HCT116 (cell line): ENCODE measurements at regions not wholly inside any gene's neighbourhood (a gene's known extent, or its start where the extent isn't known, plus 50 kb on each side); places are given as distances from the start of the nearest gene placed in this dataset.
A peak's percentile ranks its signal among the peaks of the same experiment; 100 is the strongest.

ENCODE experiments used
- ATAC-seq: fragments of 200-7000 bp; cut with Tn5 transposase; 2 replicates; pipeline ENCODE4 v1.9.1; 2020; ENCODE audit warnings: mild to moderate bottlenecking, moderate library complexity
- BruUV-seq: library from RNA; stranded (reverse); fragments of 400-500 nt; replicated peaks from 2 replicates; lab custom pipeline; 2021; lab: Mats Ljungman, UMichigan
- CTCF ChIA-PET: fragments of 300-600 bp; sonication (Branson Sonifier 250); formaldehyde crosslinking; loops from one replicate; lab custom pipeline; 2021; ENCODE audit warnings: antibody characterized with exemption; lab: Charles Lee
- POLR2A ChIA-PET: fragments of 300-600, 350-600 bp; sonication (Branson Sonifier 250); formaldehyde crosslinking; loops from one replicate; lab custom pipeline; 2021; ENCODE audit warnings: antibody characterized with exemption; lab: Charles Lee
- RAD21 ChIA-PET, 2 experiments: fragments of 300-600 bp; sonication (Branson Sonifier 250); formaldehyde crosslinking; loops; one replicate each; lab custom pipeline; 2023; ENCODE audit warnings: low total read pairs in 2 of 2; ENCODE audit not compliant: uncharacterized antibody in 2 of 2, unreplicated experiment in 2 of 2, low non-redundant PET in 1 of 2; lab: Charles Lee
- DNase-seq: peaks from one replicate; pipeline ENCODE4 v3.0.0-alpha.2; 2010; ENCODE audit warnings: low read depth, low spot score
- H2AFZ ChIP-seq: fragments of 200-600 bp; shearing (Covaris generic), sonication (generic); 2 replicates; pipeline ENCODE4 v1.6.1; 2017; ENCODE audit warnings: low read depth, mixed run types, mixed read lengths, antibody characterized with exemption, low read length; ENCODE audit not compliant: poor library complexity, severe bottlenecking
- H3K27ac ChIP-seq: 2 replicates; pipeline ENCODE4 v1.5.1; 2012; ENCODE audit warnings: low read depth, low read length
- H3K27me3 ChIP-seq: fragments of 200-600 bp; sonication (generic); 2 replicates; pipeline ENCODE4 v1.6.1; 2016; ENCODE audit warnings: mixed run types, low read length, mixed read lengths; ENCODE audit not compliant: insufficient read depth
- H3K36me3 ChIP-seq, 2 experiments: fragments of 200-500 bp in 1 of 2; fragments of 200-600 bp in 1 of 2; sonication (Bioruptor generic) in 1 of 2; sonication (generic) in 1 of 2; 2 replicates each; pipeline versions ENCODE4 v1.5.1 to v1.6.1; 2014 to 2016; ENCODE audit warnings: low read length in 2 of 2, inconsistent platforms in 1 of 2, mixed read lengths in 1 of 2, mixed run types in 1 of 2; ENCODE audit not compliant: insufficient read depth in 2 of 2, control insufficient read depth in 1 of 2
- H3K4me1 ChIP-seq, 2 experiments: fragments of 200-600 bp in 1 of 2; sonication (generic) in 1 of 2; 2 replicates each; pipeline versions ENCODE4 v1.5.1 to v1.6.1; 2012 to 2017; ENCODE audit warnings: low read length in 2 of 2, inconsistent platforms in 1 of 2, mild to moderate bottlenecking in 1 of 2, mixed read lengths in 1 of 2, mixed run types in 1 of 2, moderate library complexity in 1 of 2; ENCODE audit not compliant: insufficient read depth in 2 of 2, control insufficient read depth in 1 of 2
- H3K4me2 ChIP-seq: fragments of 200-600 bp; sonication (generic); 2 replicates; pipeline ENCODE4 v1.6.1; 2017; ENCODE audit warnings: mixed run types, low read length, mixed read lengths
- H3K4me3 ChIP-seq, 2 experiments: fragments of 200-600 bp in 1 of 2; sonication (generic) in 1 of 2; replicated peaks in 1 of 2; 2 replicates each; pipeline ENCODE4 v1.5.1; 2011 to 2016; ENCODE audit warnings: low read length in 2 of 2, control low read depth in 1 of 2, low read depth in 1 of 2, mild to moderate bottlenecking in 1 of 2, mixed read lengths in 1 of 2, mixed run types in 1 of 2
- H3K79me2 ChIP-seq: fragments of 200-600 bp; sonication (generic); 2 replicates; pipeline ENCODE4 v1.6.1; 2017; ENCODE audit warnings: mild to moderate bottlenecking, mixed run types, low read length, moderate library complexity, mixed read lengths; ENCODE audit not compliant: insufficient read depth
- H3K9ac ChIP-seq: fragments of 200-600 bp; sonication (generic); 2 replicates; pipeline ENCODE4 v1.6.1; 2016; ENCODE audit warnings: low read length, mixed read lengths
- H3K9me2 ChIP-seq: fragments of 200-600 bp; sonication (generic), shearing (Covaris generic); 2 replicates; pipeline ENCODE4 v1.6.1; 2017; ENCODE audit warnings: mixed run types, mild to moderate bottlenecking, moderate library complexity; ENCODE audit not compliant: insufficient read depth
- H3K9me3 ChIP-seq, 2 experiments: fragments of 200-500 bp in 1 of 2; fragments of 200-600 bp in 1 of 2; sonication (Bioruptor generic) in 1 of 2; sonication (generic) in 1 of 2; 2 replicates each; pipeline ENCODE4 v1.6.1; 2014 to 2017; ENCODE audit warnings: low read length in 2 of 2, mixed read lengths in 2 of 2, inconsistent platforms in 1 of 2, low read depth in 1 of 2, mild to moderate bottlenecking in 1 of 2, mixed run types in 1 of 2, moderate library complexity in 1 of 2; ENCODE audit not compliant: control insufficient read depth in 1 of 2, insufficient read depth in 1 of 2
- H4K20me1 ChIP-seq: fragments of 200-600 bp; sonication (generic), shearing (Covaris generic); 2 replicates; pipeline ENCODE4 v1.6.1; 2017; ENCODE audit warnings: mixed run types, mild to moderate bottlenecking, moderate library complexity; ENCODE audit not compliant: insufficient read depth
- CBX3 ChIP-seq: IDR thresholded peaks from 2 replicates; pipeline ENCODE4 v1.6.1; 2012; ENCODE audit warnings: low read depth
- CEBPB ChIP-seq: IDR thresholded peaks from 2 replicates; pipeline ENCODE4 v1.6.1; 2012; ENCODE audit warnings: low read depth
- EGR1 ChIP-seq: IDR thresholded peaks from 2 replicates; pipeline ENCODE4 v1.6.1; 2012; ENCODE audit warnings: low read depth
- ELF1 ChIP-seq: IDR thresholded peaks from 2 replicates; pipeline ENCODE4 v1.6.1; 2012; ENCODE audit warnings: low read depth, borderline replicate concordance
- EZH2 ChIP-seq: fragments of 200-600 bp; sonication (generic); IDR thresholded peaks from 2 replicates; pipeline ENCODE4 v1.6.1; 2017; ENCODE audit warnings: antibody characterized with exemption, mixed run types
- EZH2phosphoT487 ChIP-seq: fragments of 200-600 bp; IDR thresholded peaks from 2 replicates; pipeline ENCODE4 v1.6.1; 2018; ENCODE audit warnings: antibody characterized with exemption, borderline replicate concordance
- JUND ChIP-seq: IDR thresholded peaks from 2 replicates; pipeline ENCODE4 v1.6.1; 2012
- MAX ChIP-seq: IDR thresholded peaks from 2 replicates; pipeline ENCODE4 v1.6.1; 2012
- POLR2A ChIP-seq: IDR thresholded peaks from 2 replicates; pipeline ENCODE4 v1.7.0; 2011; ENCODE audit warnings: borderline replicate concordance; ENCODE audit not compliant: insufficient read depth, insufficient read length; ENCODE audit errors: extremely low read depth
- POLR2AphosphoS5 ChIP-seq: IDR thresholded peaks from 2 replicates; pipeline ENCODE4 v1.6.1; 2011; ENCODE audit warnings: mild to moderate bottlenecking, low read depth, low read length, moderate library complexity
- RAD21 ChIP-seq: IDR thresholded peaks from 2 replicates; pipeline ENCODE4 v1.6.1; 2012; ENCODE audit warnings: low read depth, mild to moderate bottlenecking
- REST ChIP-seq: IDR thresholded peaks from 2 replicates; pipeline ENCODE4 v1.6.1; 2012; ENCODE audit warnings: low read depth
- SIN3A ChIP-seq: IDR thresholded peaks from 2 replicates; pipeline ENCODE4 v1.6.1; 2012; ENCODE audit warnings: low read depth
- SP1 ChIP-seq: IDR thresholded peaks from 2 replicates; pipeline ENCODE4 v1.6.1; 2012; ENCODE audit warnings: low read depth
- SRF ChIP-seq: IDR thresholded peaks from 2 replicates; pipeline ENCODE4 v1.6.1; 2012; ENCODE audit warnings: low read depth
- TCF7L2 ChIP-seq: IDR thresholded peaks from 2 replicates; pipeline ENCODE4 v1.7.0; 2011; ENCODE audit warnings: borderline replicate concordance, inconsistent platforms; ENCODE audit not compliant: insufficient read depth, insufficient read length; ENCODE audit errors: extremely low read depth
- ZFX ChIP-seq: fragments of 450-650 bp; IDR thresholded peaks from 2 replicates; pipeline ENCODE4 v1.6.1; 2017
- ZNF274 ChIP-seq: fragments of 200-500 bp; sonication (Bioruptor generic); IDR thresholded peaks from 2 replicates; pipeline ENCODE4 v1.6.1; 2014; ENCODE audit warnings: mild to moderate bottlenecking, low read depth, low read length, inconsistent platforms
- intact Hi-C: fragments of 100-400 bp; cut with micrococcal nuclease; formaldehyde crosslinking; loops from 2 replicates; pipeline ENCODE4 v1.10.0; 2022
- TF ChIP-seq, protein P1 (sequence below), 3 experiments: fragments of 200-600 bp in 1 of 3; sonication (generic) in 1 of 3; IDR thresholded peaks in 2 of 3; conservative IDR thresholded peaks in 1 of 3; 2 replicates each; pipeline ENCODE4 v1.5.1; 2012 to 2017; ENCODE audit warnings: low read depth in 2 of 3, low read length in 2 of 3, antibody characterized with exemption in 1 of 3, borderline replicate concordance in 1 of 3, control low read depth in 1 of 3, mild to moderate bottlenecking in 1 of 3, mixed read lengths in 1 of 3, mixed run types in 1 of 3, moderate library complexity in 1 of 3; ENCODE audit not compliant: insufficient read depth in 1 of 3
- TF ChIP-seq, protein P2 (sequence below): IDR thresholded peaks from 2 replicates; pipeline ENCODE4 v1.6.1; 2011; ENCODE audit warnings: mild to moderate bottlenecking, low read length, moderate library complexity; ENCODE audit not compliant: insufficient replicate concordance; ENCODE audit errors: extremely low read depth

GRCh38 chr22:46069521-46070214 is 80.7 kb upstream of the PPARA start:
- peak overlapping the region; percentile 90 for H3K4me2 ChIP-seq
- ATAC-seq (peak; percentile 43), DNase-seq (peak; percentile 91)
- H3K9me2 ChIP-seq, result no peaks in the 10 kb centered on the region
- H3K27me3 ChIP-seq, result no peaks in the 10 kb centered on the region
- H3K9me3 ChIP-seq, result no peaks in the 10 kb centered on the region
- intact Hi-C loops, result loop anchor here (1.0 to 2.0 kb wide), 2 partner anchors 55 to 63 kb away; no protein-coding TSS in a partner anchor
- H3K9ac ChIP-seq, result peak overlapping the region; percentile 83
- no peak overlapping the region for H2AFZ ChIP-seq
- peaks cover 21 to 62% of the 10 kb centered on the region in 2 experiments for H3K4me1 ChIP-seq
- RAD21 ChIA-PET, result no interaction called here
- H3K79me2 ChIP-seq, result peaks cover 89% of the 10 kb centered on the region
- peaks cover 4 to 20% of the 10 kb centered on the region in 2 experiments; a peak in 3 of 4 replicates for H3K36me3 ChIP-seq
- no TSS peak for BruUV-seq
- peak overlapping the region; percentile 74 to 81 for H3K4me3 ChIP-seq
- POLR2A ChIA-PET, result interaction anchor here (0.8 to 2.7 kb wide), 7 partner anchors 11 to 63 kb away, joined by 3 to 9 read pairs (median 7); no protein-coding TSS in a partner anchor
- H4K20me1 ChIP-seq, result no peaks in the 10 kb centered on the region
- CTCF ChIA-PET, result interaction anchor here (2.1 kb wide), 1 partner anchor 63 kb away, joined by 13 read pairs; no protein-coding TSS in a partner anchor
- H3K27ac ChIP-seq, result peak overlapping the region; percentile 100
- TF ChIP-seq MAX, result no peak
- TF ChIP-seq TCF7L2, result no peak
- no peak for TF ChIP-seq EGR1
- 0 out of 2 replicates have a peak, but pooled peaks have one; percentile 45 for TF ChIP-seq SIN3A
- TF ChIP-seq REST, result no peak
- TF ChIP-seq, protein P1, sequence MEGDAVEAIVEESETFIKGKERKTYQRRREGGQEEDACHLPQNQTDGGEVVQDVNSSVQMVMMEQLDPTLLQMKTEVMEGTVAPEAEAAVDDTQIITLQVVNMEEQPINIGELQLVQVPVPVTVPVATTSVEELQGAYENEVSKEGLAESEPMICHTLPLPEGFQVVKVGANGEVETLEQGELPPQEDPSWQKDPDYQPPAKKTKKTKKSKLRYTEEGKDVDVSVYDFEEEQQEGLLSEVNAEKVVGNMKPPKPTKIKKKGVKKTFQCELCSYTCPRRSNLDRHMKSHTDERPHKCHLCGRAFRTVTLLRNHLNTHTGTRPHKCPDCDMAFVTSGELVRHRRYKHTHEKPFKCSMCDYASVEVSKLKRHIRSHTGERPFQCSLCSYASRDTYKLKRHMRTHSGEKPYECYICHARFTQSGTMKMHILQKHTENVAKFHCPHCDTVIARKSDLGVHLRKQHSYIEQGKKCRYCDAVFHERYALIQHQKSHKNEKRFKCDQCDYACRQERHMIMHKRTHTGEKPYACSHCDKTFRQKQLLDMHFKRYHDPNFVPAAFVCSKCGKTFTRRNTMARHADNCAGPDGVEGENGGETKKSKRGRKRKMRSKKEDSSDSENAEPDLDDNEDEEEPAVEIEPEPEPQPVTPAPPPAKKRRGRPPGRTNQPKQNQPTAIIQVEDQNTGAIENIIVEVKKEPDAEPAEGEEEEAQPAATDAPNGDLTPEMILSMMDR (IDR thresholded peaks at IDR 0.05 in 2 of 3, conservative IDR thresholded peaks at IDR 0.05 in 1 of 3; ENCODE audit: borderline replicate concordance in 1 of 3, insufficient read depth in 1 of 3, low read depth in 2 of 3, low read length in 2 of 3), result no peak
- no peak for TF ChIP-seq ZNF274
- TF ChIP-seq POLR2A, result peak; percentile 80
- no peak for TF ChIP-seq EZH2phosphoT487
- no peak for TF ChIP-seq CBX3
- TF ChIP-seq, protein P2, sequence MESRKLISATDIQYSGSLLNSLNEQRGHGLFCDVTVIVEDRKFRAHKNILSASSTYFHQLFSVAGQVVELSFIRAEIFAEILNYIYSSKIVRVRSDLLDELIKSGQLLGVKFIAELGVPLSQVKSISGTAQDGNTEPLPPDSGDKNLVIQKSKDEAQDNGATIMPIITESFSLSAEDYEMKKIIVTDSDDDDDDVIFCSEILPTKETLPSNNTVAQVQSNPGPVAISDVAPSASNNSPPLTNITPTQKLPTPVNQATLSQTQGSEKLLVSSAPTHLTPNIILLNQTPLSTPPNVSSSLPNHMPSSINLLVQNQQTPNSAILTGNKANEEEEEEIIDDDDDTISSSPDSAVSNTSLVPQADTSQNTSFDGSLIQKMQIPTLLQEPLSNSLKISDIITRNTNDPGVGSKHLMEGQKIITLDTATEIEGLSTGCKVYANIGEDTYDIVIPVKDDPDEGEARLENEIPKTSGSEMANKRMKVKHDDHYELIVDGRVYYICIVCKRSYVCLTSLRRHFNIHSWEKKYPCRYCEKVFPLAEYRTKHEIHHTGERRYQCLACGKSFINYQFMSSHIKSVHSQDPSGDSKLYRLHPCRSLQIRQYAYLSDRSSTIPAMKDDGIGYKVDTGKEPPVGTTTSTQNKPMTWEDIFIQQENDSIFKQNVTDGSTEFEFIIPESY, result peak; percentile 18
- TF ChIP-seq POLR2AphosphoS5, result peak; percentile 90
- no peak for TF ChIP-seq SRF
- no peak for TF ChIP-seq ELF1
- no peak; the same call in 1 of the 2 replicates for TF ChIP-seq JUND
- TF ChIP-seq EZH2, result no peak
- TF ChIP-seq RAD21, result no peak
- peak; percentile 72; the same call in 1 of the 2 replicates for TF ChIP-seq SP1
- TF ChIP-seq CEBPB, result no peak
- no peak for TF ChIP-seq ZFX
